ENCODE measurements at regions not wholly inside any gene's neighbourhood (a gene's known extent, or its start where the extent isn't known, plus 50 kb on each side); places are given as distances from the start of the nearest gene placed in this dataset.

DNA sequence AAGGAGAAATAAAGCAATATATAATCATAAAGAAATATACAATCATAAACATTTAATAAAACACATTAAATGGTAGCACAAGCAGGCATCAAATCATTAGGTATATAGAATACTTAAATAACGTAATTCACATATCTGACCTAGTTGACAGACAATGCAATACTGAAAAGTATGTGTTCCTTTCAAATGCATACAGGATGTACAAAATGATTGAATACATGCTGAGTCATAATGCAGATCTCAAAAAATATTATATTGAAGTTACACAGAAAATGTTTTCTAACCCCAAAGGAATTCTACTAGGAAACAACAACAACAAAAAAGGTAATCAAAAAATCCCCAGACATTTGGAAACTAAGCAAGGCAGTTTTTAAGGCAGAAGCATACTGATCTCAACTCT, 1072.0 kb upstream of the INTU start:
- intact Hi-C loops (cut with DNase I) = no loop called here
- H3K27me3 ChIP-seq = no peaks in the 10 kb centered on the region
- H3K4me1 ChIP-seq (replicated peaks in 1 of 2) = no peaks in the 10 kb centered on the region
- no peak for DNase-seq
- no peak overlapping the region for H3K4me3 ChIP-seq
- TF ChIP-seq, protein P1, sequence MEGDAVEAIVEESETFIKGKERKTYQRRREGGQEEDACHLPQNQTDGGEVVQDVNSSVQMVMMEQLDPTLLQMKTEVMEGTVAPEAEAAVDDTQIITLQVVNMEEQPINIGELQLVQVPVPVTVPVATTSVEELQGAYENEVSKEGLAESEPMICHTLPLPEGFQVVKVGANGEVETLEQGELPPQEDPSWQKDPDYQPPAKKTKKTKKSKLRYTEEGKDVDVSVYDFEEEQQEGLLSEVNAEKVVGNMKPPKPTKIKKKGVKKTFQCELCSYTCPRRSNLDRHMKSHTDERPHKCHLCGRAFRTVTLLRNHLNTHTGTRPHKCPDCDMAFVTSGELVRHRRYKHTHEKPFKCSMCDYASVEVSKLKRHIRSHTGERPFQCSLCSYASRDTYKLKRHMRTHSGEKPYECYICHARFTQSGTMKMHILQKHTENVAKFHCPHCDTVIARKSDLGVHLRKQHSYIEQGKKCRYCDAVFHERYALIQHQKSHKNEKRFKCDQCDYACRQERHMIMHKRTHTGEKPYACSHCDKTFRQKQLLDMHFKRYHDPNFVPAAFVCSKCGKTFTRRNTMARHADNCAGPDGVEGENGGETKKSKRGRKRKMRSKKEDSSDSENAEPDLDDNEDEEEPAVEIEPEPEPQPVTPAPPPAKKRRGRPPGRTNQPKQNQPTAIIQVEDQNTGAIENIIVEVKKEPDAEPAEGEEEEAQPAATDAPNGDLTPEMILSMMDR (IDR thresholded peaks at IDR 0.05) = no peak
- no peak for TF ChIP-seq POLR2A (IDR thresholded peaks at IDR 0.05)
- no peaks in the 10 kb centered on the region for H3K9me3 ChIP-seq (replicated peaks in 1 of 3)
- no peaks in the 10 kb centered on the region for H3K36me3 ChIP-seq (replicated peaks in 1 of 2)
- WGBS, 4 donors = 60 to 75% (median 72%) methylated on average over 1 of the region's 1 CpG
- H3K27ac ChIP-seq = no peak overlapping the region

DNA sequence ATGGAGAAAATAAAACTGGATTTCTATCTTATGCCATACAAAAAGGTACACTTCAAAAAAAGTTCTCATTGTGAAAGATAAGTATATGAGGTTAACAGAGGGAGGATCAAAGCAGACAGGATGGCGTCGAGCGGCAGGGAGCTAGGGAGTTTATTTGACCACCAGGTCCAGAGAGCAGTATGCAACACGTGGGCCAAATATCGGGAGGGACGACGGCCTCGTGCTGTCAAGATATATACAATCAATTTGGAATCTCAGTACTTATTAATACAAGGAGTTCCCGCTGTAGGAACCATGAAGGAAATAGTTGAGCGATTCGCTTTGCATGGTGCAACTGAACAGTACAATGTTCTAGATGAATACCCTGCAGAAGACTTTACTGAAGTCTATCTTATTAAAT, 1069.4 kb upstream of the INTU start:
- H3K4me1 ChIP-seq (replicated peaks in 1 of 2) = no peaks in the 10 kb centered on the region
- WGBS, 4 donors = 87 to 94% (median 88%) methylated on average over 11 of the region's 11 CpGs
- intact Hi-C loops (cut with DNase I) = no loop called here
- H3K27ac ChIP-seq = no peak overlapping the region
- H3K4me3 ChIP-seq = no peak overlapping the region
- TF ChIP-seq, protein P1 (IDR thresholded peaks at IDR 0.05) = no peak
- TF ChIP-seq POLR2A (IDR thresholded peaks at IDR 0.05) = no peak
- H3K36me3 ChIP-seq (replicated peaks in 1 of 2) = no peaks in the 10 kb centered on the region
- no peaks in the 10 kb centered on the region for H3K27me3 ChIP-seq
- H3K9me3 ChIP-seq (replicated peaks in 1 of 3) = no peaks in the 10 kb centered on the region
- DNase-seq = no peak

DNA sequence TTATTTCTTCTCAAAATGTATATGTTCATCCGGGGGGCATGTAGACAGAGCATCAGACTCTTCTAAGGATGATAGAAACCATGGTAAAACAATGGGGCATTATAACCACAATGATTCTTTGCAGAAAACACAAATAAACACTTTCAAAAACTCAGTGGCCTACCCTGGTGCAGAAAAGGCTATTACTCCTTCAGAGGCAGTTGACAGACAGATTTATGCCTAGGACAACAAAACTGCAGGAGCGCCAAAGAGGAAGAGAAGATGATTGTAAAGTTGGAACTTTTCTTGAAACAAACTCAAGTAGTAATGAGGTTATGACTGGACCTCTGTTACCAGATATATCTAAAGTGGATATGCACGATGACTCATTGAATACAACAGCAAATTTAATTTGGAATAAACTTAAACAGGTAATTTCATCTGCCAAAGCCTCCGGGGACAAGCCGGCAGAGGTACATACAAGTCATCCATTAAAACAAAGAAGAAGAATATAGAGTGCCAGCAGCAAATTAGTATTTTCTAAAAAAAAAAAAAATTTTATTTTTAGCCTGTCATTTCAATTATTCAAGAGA, 1068.4 kb upstream of the INTU start:
- 57 to 71% (median 69%) methylated on average over 5 of the region's 5 CpGs for WGBS, 4 donors
- intact Hi-C loops (cut with DNase I) = no loop called here
- no peak for TF ChIP-seq POLR2A (IDR thresholded peaks at IDR 0.05)
- TF ChIP-seq, protein P1 (IDR thresholded peaks at IDR 0.05) = no peak
- H3K9me3 ChIP-seq (replicated peaks in 1 of 3) = no peaks in the 10 kb centered on the region
- no peak overlapping the region for H3K4me3 ChIP-seq
- no peaks in the 10 kb centered on the region for H3K4me1 ChIP-seq (replicated peaks in 1 of 2)
- peak in 1 of 7 donors; percentile 66 for DNase-seq
- no peaks in the 10 kb centered on the region for H3K36me3 ChIP-seq (replicated peaks in 1 of 2)
- no peaks in the 10 kb centered on the region for H3K27me3 ChIP-seq
- no peak overlapping the region for H3K27ac ChIP-seq

DNA sequence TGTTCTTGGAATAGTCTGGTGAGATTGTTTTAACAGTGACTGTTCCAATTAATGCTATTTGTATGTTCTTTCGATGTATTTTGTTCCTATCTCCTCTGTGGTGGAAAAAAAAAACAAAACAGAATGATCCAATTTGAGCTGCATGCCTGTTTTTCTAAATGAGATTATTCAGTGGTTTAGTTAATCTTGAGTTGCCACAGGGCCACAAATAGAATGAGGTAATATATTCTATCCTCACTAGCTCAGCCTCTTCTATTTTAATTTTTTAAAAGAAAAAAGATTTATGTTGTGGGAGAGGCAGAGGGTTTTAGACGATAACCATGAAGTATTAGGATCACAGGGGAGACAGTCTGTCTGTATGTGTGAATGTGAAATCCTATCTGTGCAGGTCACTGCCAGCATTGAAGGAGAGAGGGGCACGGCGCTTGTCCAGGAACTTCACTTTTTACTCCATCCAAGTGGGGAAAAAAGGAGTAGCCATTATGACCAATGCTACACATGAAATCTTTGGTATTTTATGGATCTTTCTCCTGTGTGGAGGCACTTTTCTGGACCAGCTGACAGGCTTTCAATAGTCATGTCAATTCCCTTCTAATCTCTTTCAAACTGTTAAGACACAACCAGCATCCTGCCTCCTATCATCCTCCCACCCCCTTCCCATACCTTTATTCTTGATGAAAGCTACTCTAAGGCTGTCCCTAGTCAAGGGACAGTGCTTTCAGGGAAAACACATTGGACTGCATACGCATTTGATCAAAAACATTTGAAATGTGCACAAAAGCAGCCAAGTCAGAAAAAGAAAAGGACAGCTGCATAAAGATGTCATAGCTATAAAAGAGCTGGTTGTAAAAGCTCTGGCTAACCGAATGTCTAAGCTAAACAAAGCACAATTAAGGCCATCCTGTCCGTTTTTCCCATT, 1063.8 kb upstream of the INTU start:
- WGBS, 4 donors = 52 to 56% (median 55%) methylated on average over 7 of the region's 7 CpGs
- no peak for DNase-seq
- Histone ChIP-seq H3K27me3 (no peaks in the 10 kb centered on the region), H3K9me3 (replicated peaks in 1 of 3) (no peaks in the 10 kb centered on the region), H3K27ac (no peak overlapping the region), H3K4me1 (replicated peaks in 1 of 2) (no peaks in the 10 kb centered on the region), H3K36me3 (replicated peaks in 1 of 2) (no peaks in the 10 kb centered on the region), H3K4me3 (no peak overlapping the region)
- intact Hi-C loops (cut with DNase I) = no loop called here
- no peak for TF ChIP-seq POLR2A (IDR thresholded peaks at IDR 0.05)
- TF ChIP-seq, protein P1 (IDR thresholded peaks at IDR 0.05) = no peak
